ENCODE measurements at regions not wholly inside any gene's neighbourhood (a gene's known extent, or its start where the extent isn't known, plus 50 kb on each side); places are given as distances from the start of the nearest gene placed in this dataset.
"Not testable (repeated sequence)": the region's sequence is repeated elsewhere in the genome, so short reads cannot be mapped to it uniquely, and the experiment has no call there.

- no peak for DNase-seq
Measured at GRCh38 chr4:141464366-141464765, 172.0 kb upstream of the IL15 start.

- no peak for DNase-seq
Measured at GRCh38 chr4:141465171-141465570, 171.2 kb upstream of the IL15 start.

GRCh38 chr4:141467225-141467624 is 169.2 kb upstream of the IL15 start:
- no peak for DNase-seq

- no peak for DNase-seq
Measured at GRCh38 chr4:141469392-141469791, 167.0 kb upstream of the IL15 start.

GRCh38 chr4:141473026-141473540 is 163.3 kb upstream of the IL15 start:
- DNase-seq = no peak

- DNase-seq = no peak
Measured at GRCh38 chr4:141473952-141474351, 162.4 kb upstream of the IL15 start.

GRCh38 chr4:141480950-141481349 is 155.4 kb upstream of the IL15 start:
- DNase-seq = no peak

GRCh38 chr4:141484298-141484697 is 152.1 kb upstream of the IL15 start:
- not testable (repeated sequence) for DNase-seq

GRCh38 chr4:141486375-141486997 is 149.9 kb upstream of the IL15 start:
- no peak for DNase-seq

GRCh38 chr4:141497627-141498026 is 138.8 kb upstream of the IL15 start:
- DNase-seq = no peak

GRCh38 chr4:141499261-141499853 is 137.0 kb upstream of the IL15 start:
- DNase-seq = no peak

GRCh38 chr4:141501395-141501794 is 135.0 kb upstream of the IL15 start:
- no peak for DNase-seq

GRCh38 chr4:141501931-141502330 is 134.5 kb upstream of the IL15 start:
- DNase-seq = no peak

- no peak for DNase-seq
Measured at GRCh38 chr4:141502755-141503154, 133.6 kb upstream of the IL15 start.

GRCh38 chr4:141503260-141503659 is 133.1 kb upstream of the IL15 start:
- DNase-seq = no peak

GRCh38 chr4:141511055-141511454 is 125.3 kb upstream of the IL15 start:
- no peak for DNase-seq

GRCh38 chr4:141513866-141514265 is 122.5 kb upstream of the IL15 start:
- no peak for DNase-seq

- no peak for DNase-seq
Measured at GRCh38 chr4:141518222-141518621, 118.2 kb upstream of the IL15 start.

- no peak for DNase-seq
Measured at GRCh38 chr4:141524116-141524515, 112.3 kb upstream of the IL15 start.

GRCh38 chr4:141524841-141525240 is 111.5 kb upstream of the IL15 start:
- DNase-seq = no peak

- DNase-seq = no peak
Measured at GRCh38 chr4:141530627-141531026, 105.8 kb upstream of the IL15 start.

GRCh38 chr4:141534985-141535384 is 101.4 kb upstream of the IL15 start:
- no peak for DNase-seq

GRCh38 chr4:141538001-141538400 is 98.4 kb upstream of the IL15 start:
- no peak for DNase-seq

GRCh38 chr4:141540643-141541042 is 95.7 kb upstream of the IL15 start:
- DNase-seq = no peak

- DNase-seq = no peak
Measured at GRCh38 chr4:141541851-141542250, 94.5 kb upstream of the IL15 start.
